ENCODE measurements at regions not wholly inside any gene's neighbourhood (a gene's known extent, or its start where the extent isn't known, plus 50 kb on each side); places are given as distances from the start of the nearest gene placed in this dataset.

DNA sequence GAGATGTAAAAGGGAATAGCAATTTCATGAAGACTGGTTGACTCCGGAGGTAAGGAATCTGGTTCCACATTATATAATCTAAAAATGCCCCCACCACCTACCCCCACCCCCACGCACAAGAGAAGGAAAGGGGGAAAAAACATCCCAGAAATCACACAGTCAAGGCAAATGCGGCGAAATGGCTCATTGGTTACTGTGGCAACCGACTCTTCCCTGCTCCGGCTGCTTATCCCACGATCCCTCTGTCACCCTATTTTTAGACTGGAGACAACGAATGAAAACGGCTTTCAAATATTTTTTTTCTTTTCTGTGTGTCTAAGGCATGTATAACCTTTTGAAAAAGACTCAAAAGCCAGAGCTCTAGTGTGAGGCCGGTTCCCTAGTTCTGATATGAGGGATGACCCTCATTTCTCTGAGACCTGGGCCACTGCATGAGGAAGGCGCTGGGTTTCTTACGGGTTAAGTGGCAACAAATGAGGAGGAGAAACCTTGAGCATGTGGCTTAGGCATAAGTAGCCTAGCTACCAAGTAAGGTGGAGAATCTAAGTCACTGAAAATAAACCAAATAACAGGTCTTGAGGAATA, 148.3 kb upstream of the GRIN2B start:
- POLR2A ChIA-PET (ENCODE audit: unreplicated experiment): no interaction called here
- ATAC-seq (no peak), DNase-seq (no peak)
- peaks cover 18% of the 10 kb centered on the region for H3K27me3 ChIP-seq (ENCODE audit: low read length)
- H3K9me2 ChIP-seq (replicated peaks; ENCODE audit: low read length): no peaks in the 10 kb centered on the region
- H3K4me2 ChIP-seq (ENCODE audit: low read length): no peak overlapping the region
- H3K9me3 ChIP-seq (ENCODE audit: low read length): no peaks in the 10 kb centered on the region
- H2AFZ ChIP-seq (ENCODE audit: low read length): no peak overlapping the region
- H3K27ac ChIP-seq (ENCODE audit: low read length): no peak overlapping the region
- CTCF ChIA-PET: no interaction called here
- no peaks in the 10 kb centered on the region for H3K4me1 ChIP-seq (ENCODE audit: insufficient read depth, low read length)
- no peak overlapping the region for H3K4me3 ChIP-seq (ENCODE audit: low read length)
- H3F3A ChIP-seq (ENCODE audit: low read length, unreplicated experiment): no peaks in the 10 kb centered on the region
- H3K9ac ChIP-seq (ENCODE audit: low read length): no peak overlapping the region
- intact Hi-C loops (cut with micrococcal nuclease): no loop called here
- no peaks in the 10 kb centered on the region for H3K79me2 ChIP-seq (ENCODE audit: low read length)
- no peaks in the 10 kb centered on the region for H4K20me1 ChIP-seq (ENCODE audit: low read length)
- no peaks in the 10 kb centered on the region for H3K36me3 ChIP-seq (ENCODE audit: low read depth, low read length)
- no TSS peak for BruUV-seq (replicated peaks)
- TF ChIP-seq EZH2phosphoT487 (IDR thresholded peaks at IDR 0.05; ENCODE audit: borderline replicate concordance, low read length): no peak
- TF ChIP-seq EZH2 (IDR thresholded peaks at IDR 0.05; ENCODE audit: low read length, unreplicated experiment): no peak
- TF ChIP-seq, protein P1, sequence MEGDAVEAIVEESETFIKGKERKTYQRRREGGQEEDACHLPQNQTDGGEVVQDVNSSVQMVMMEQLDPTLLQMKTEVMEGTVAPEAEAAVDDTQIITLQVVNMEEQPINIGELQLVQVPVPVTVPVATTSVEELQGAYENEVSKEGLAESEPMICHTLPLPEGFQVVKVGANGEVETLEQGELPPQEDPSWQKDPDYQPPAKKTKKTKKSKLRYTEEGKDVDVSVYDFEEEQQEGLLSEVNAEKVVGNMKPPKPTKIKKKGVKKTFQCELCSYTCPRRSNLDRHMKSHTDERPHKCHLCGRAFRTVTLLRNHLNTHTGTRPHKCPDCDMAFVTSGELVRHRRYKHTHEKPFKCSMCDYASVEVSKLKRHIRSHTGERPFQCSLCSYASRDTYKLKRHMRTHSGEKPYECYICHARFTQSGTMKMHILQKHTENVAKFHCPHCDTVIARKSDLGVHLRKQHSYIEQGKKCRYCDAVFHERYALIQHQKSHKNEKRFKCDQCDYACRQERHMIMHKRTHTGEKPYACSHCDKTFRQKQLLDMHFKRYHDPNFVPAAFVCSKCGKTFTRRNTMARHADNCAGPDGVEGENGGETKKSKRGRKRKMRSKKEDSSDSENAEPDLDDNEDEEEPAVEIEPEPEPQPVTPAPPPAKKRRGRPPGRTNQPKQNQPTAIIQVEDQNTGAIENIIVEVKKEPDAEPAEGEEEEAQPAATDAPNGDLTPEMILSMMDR (conservative IDR thresholded peaks at IDR 0.05; ENCODE audit: low read depth, low read length): no peak

DNA sequence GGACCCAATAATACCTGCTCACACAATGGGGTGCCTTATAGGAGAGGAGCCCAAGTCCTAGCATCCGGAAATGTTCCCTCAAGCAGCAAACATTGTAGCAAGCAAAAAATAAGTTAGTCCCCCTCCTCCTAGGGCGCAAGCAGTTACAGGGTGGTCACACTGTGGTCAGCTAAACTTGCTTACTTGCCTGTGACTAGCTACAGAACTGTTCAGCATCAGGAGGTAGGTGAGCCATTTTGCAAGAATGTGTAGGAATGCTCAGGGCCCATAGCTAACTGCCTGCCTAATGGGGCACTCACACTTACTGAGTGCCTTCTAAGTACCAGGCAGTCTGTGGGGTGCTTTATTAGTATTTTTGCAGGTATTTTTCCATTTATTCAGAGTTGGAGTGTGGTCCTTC, 154.6 kb upstream of the GRIN2B start:
- Histone ChIP-seq H4K20me1 (ENCODE audit: low read length) (no peaks in the 10 kb centered on the region), H3F3A (ENCODE audit: low read length, unreplicated experiment) (no peaks in the 10 kb centered on the region), H3K4me3 (ENCODE audit: low read length) (no peak overlapping the region), H3K4me2 (ENCODE audit: low read length) (no peak overlapping the region), H3K9ac (ENCODE audit: low read length) (no peak overlapping the region), H3K27me3 (ENCODE audit: low read length) (peaks cover 20% of the 10 kb centered on the region), H3K27ac (ENCODE audit: low read length) (no peak overlapping the region), H2AFZ (ENCODE audit: low read length) (no peak overlapping the region), H3K4me1 (ENCODE audit: insufficient read depth, low read length) (no peaks in the 10 kb centered on the region), H3K79me2 (ENCODE audit: low read length) (no peaks in the 10 kb centered on the region), H3K9me3 (ENCODE audit: low read length) (no peaks in the 10 kb centered on the region), H3K9me2 (replicated peaks; ENCODE audit: low read length) (no peaks in the 10 kb centered on the region), H3K36me3 (ENCODE audit: low read depth, low read length) (no peaks in the 10 kb centered on the region)
- no TSS peak for BruUV-seq (replicated peaks)
- DNase-seq: no peak
- ATAC-seq: no peak
- ChIA-PET CTCF (no interaction called here), POLR2A (ENCODE audit: unreplicated experiment) (no interaction called here)
- intact Hi-C loops (cut with micrococcal nuclease): no loop called here
- TF ChIP-seq, protein P1 (conservative IDR thresholded peaks at IDR 0.05; ENCODE audit: low read depth, low read length): no peak

DNA sequence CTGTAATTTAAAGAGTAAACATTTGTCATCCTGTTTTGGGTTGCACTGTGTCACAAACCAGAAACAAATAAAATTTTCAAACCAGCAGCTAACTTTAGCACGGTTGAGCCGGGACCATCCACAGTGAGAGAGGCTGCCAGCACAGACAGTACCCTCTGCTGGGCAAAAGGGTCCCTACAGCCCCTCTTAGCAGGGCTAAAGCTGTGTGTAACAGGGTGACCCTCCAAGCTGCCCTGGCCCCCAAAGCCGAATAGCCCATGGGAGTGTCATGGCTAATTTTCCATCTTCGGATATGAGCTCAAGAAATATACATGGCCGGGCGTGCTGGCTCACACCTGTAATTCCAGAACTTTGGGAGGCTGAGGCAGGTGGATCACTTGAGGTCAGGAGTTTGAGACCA, 157.1 kb upstream of the GRIN2B start:
- H3K4me2 ChIP-seq (ENCODE audit: low read length): no peak overlapping the region
- POLR2A ChIA-PET (ENCODE audit: unreplicated experiment): no interaction called here
- ATAC-seq: no peak
- H3F3A ChIP-seq (ENCODE audit: low read length, unreplicated experiment): no peaks in the 10 kb centered on the region
- intact Hi-C loops (cut with micrococcal nuclease): no loop called here
- no peak overlapping the region for H3K27ac ChIP-seq (ENCODE audit: low read length)
- no peaks in the 10 kb centered on the region for H3K4me1 ChIP-seq (ENCODE audit: insufficient read depth, low read length)
- CTCF ChIA-PET: interaction anchor here (0.6 kb wide), 1 partner anchor 92 kb away, joined by 3 read pairs; no protein-coding TSS in a partner anchor
- no peak overlapping the region for H2AFZ ChIP-seq (ENCODE audit: low read length)
- no peaks in the 10 kb centered on the region for H3K9me2 ChIP-seq (replicated peaks; ENCODE audit: low read length)
- BruUV-seq (replicated peaks): no TSS peak
- peaks cover 29% of the 10 kb centered on the region for H3K27me3 ChIP-seq (ENCODE audit: low read length)
- DNase-seq: no peak
- no peaks in the 10 kb centered on the region for H3K79me2 ChIP-seq (ENCODE audit: low read length)
- no peaks in the 10 kb centered on the region for H3K36me3 ChIP-seq (ENCODE audit: low read depth, low read length)
- no peak overlapping the region for H3K4me3 ChIP-seq (ENCODE audit: low read length)
- TF ChIP-seq EZH2 (IDR thresholded peaks at IDR 0.05; ENCODE audit: low read length, unreplicated experiment): no peak
- TF ChIP-seq, protein P1 (conservative IDR thresholded peaks at IDR 0.05; ENCODE audit: low read depth, low read length): 0 out of 2 replicates have a peak, but pooled peaks have one; percentile 11
- H3K9me3 ChIP-seq (ENCODE audit: low read length): no peaks in the 10 kb centered on the region
- no peak overlapping the region for H3K9ac ChIP-seq (ENCODE audit: low read length)
- no peaks in the 10 kb centered on the region for H4K20me1 ChIP-seq (ENCODE audit: low read length)
